Parathyroid adenoma (tissue), 2 donors: ENCODE measurements at regions not wholly inside any gene's neighbourhood (a gene's known extent, or its start where the extent isn't known, plus 50 kb on each side); places are given as distances from the start of the nearest gene placed in this dataset.

Experiments
- H2AFZ ChIP-seq: fragments of 300-600 bp; sonication (generic); one replicate; pipeline ENCODE4 v1.7.0; 2017; ENCODE audit warnings: antibody characterized with exemption, mild to moderate bottlenecking
- H3K27ac ChIP-seq: fragments of 300-600 bp; sonication (generic); one replicate; pipeline ENCODE4 v1.7.0; 2017
- H3K27me3 ChIP-seq: fragments of 300-600 bp; sonication (generic); one replicate; pipeline ENCODE4 v1.7.0; 2017; ENCODE audit warnings: low read length; ENCODE audit not compliant: control insufficient read depth, insufficient read depth
- H3K36me3 ChIP-seq: fragments of 300-600 bp; sonication (generic); one replicate; pipeline ENCODE4 v1.7.0; 2017; ENCODE audit warnings: low read length; ENCODE audit not compliant: control insufficient read depth, insufficient read depth
- H3K4me1 ChIP-seq: fragments of 300-600 bp; sonication (generic); one replicate; pipeline ENCODE4 v1.7.0; 2017; ENCODE audit warnings: control low read depth
- H3K4me2 ChIP-seq: fragments of 300-600 bp; sonication (generic); one replicate; pipeline ENCODE4 v1.7.0; 2017; ENCODE audit warnings: low read length
- H3K4me3 ChIP-seq: fragments of 300-600 bp; sonication (generic); one replicate; pipeline ENCODE4 v1.7.0; 2017; ENCODE audit warnings: low read depth, low read length
- H3K79me2 ChIP-seq: fragments of 300-600 bp; sonication (generic); one replicate; pipeline ENCODE4 v1.7.0; 2017; ENCODE audit warnings: control low read depth
- H3K9ac ChIP-seq: fragments of 300-600 bp; sonication (generic); one replicate; pipeline ENCODE4 v1.7.0; 2017; ENCODE audit warnings: mild to moderate bottlenecking
- H3K9me3 ChIP-seq: fragments of 300-600 bp; sonication (generic); one replicate; pipeline ENCODE4 v1.7.0; 2017; ENCODE audit warnings: low read length; ENCODE audit not compliant: control insufficient read depth
- CTCF ChIP-seq: fragments of 300-600 bp; sonication (generic); IDR thresholded peaks from one replicate; pipeline ENCODE4 v1.7.0; 2017; ENCODE audit warnings: antibody characterized with exemption, mild to moderate bottlenecking
- donor health status: primary hyperparathyroidism.

- Histone ChIP-seq H3K27ac (no peak overlapping the region), H3K4me2 (no peak overlapping the region), H3K4me3 (no peak overlapping the region), H3K9me3 (no peaks in the 10 kb centered on the region), H3K36me3 (no peaks in the 10 kb centered on the region), H3K4me1 (no peaks in the 10 kb centered on the region), H3K27me3 (no peaks in the 10 kb centered on the region), H2AFZ (no peak overlapping the region), H3K79me2 (no peaks in the 10 kb centered on the region), H3K9ac (no peak overlapping the region)
- no peak for TF ChIP-seq CTCF
These were observed 128.6 kb upstream of the DLG1 start for GRCh38 chr3:197427021-197427420.

- TF ChIP-seq CTCF: no peak
- H3K4me1 ChIP-seq: no peaks in the 10 kb centered on the region
- no peak overlapping the region for H3K9ac ChIP-seq
- H3K27ac ChIP-seq: no peak overlapping the region
- H3K79me2 ChIP-seq: no peaks in the 10 kb centered on the region
- no peaks in the 10 kb centered on the region for H3K9me3 ChIP-seq
- no peaks in the 10 kb centered on the region for H3K36me3 ChIP-seq
- no peak overlapping the region for H3K4me2 ChIP-seq
- no peak overlapping the region for H3K4me3 ChIP-seq
- H2AFZ ChIP-seq: no peak overlapping the region
- no peaks in the 10 kb centered on the region for H3K27me3 ChIP-seq
These were observed 127.7 kb upstream of the DLG1 start for GRCh38 chr3:197426121-197426566.

- TF ChIP-seq CTCF: no peak
- Histone ChIP-seq H3K79me2 (no peaks in the 10 kb centered on the region), H3K4me3 (no peak overlapping the region), H3K4me2 (no peak overlapping the region), H2AFZ (no peak overlapping the region), H3K27ac (no peak overlapping the region), H3K27me3 (no peaks in the 10 kb centered on the region), H3K9ac (no peak overlapping the region), H3K36me3 (no peaks in the 10 kb centered on the region), H3K9me3 (no peaks in the 10 kb centered on the region), H3K4me1 (no peaks in the 10 kb centered on the region)
These were observed 127.2 kb upstream of the DLG1 start for GRCh38 chr3:197425485-197426120.

GRCh38 chr3:197424674-197425484 lies 126.5 kb upstream of the DLG1 start:
- Histone ChIP-seq H3K27ac (no peak overlapping the region), H3K79me2 (no peaks in the 10 kb centered on the region), H2AFZ (no peak overlapping the region), H3K9me3 (no peaks in the 10 kb centered on the region), H3K4me1 (no peaks in the 10 kb centered on the region), H3K4me3 (no peak overlapping the region), H3K36me3 (no peaks in the 10 kb centered on the region), H3K4me2 (no peak overlapping the region), H3K27me3 (no peaks in the 10 kb centered on the region), H3K9ac (no peak overlapping the region)
- no peak for TF ChIP-seq CTCF
